GM23248 (cell line): ENCODE measurements at regions not wholly inside any gene's neighbourhood (a gene's known extent, or its start where the extent isn't known, plus 50 kb on each side); places are given as distances from the start of the nearest gene placed in this dataset.

Experiments
- DNase-seq: peaks from one replicate; pipeline ENCODE4 v3.0.0-alpha.2; 2015
- H2AFZ ChIP-seq: fragments of 200-600 bp; sonication (generic); 2 replicates; pipeline ENCODE4 v1.6.1; 2016; ENCODE audit warnings: antibody characterized with exemption
- H3F3A ChIP-seq: fragments of 200-600 bp; sonication (generic); 2 replicates; pipeline ENCODE4 v1.6.1; 2016; ENCODE audit warnings: mild to moderate bottlenecking, antibody characterized with exemption, mixed run types; ENCODE audit not compliant: insufficient read depth
- H3K27ac ChIP-seq: fragments of 200-600 bp; sonication (generic); 2 replicates; pipeline ENCODE4 v1.5.1; 2016; ENCODE audit warnings: mild to moderate bottlenecking
- H3K27me3 ChIP-seq: fragments of 200-600 bp; sonication (generic); replicated peaks from 2 replicates; pipeline ENCODE4 v1.6.1; 2016; ENCODE audit warnings: mild to moderate bottlenecking; ENCODE audit not compliant: insufficient read depth
- H3K36me3 ChIP-seq: fragments of 200-600 bp; sonication (generic); 2 replicates; pipeline ENCODE4 v1.6.1; 2016; ENCODE audit warnings: low read depth, mild to moderate bottlenecking
- H3K4me1 ChIP-seq: fragments of 200-600 bp; sonication (generic); 2 replicates; pipeline ENCODE4 v1.6.1; 2016; ENCODE audit warnings: mild to moderate bottlenecking; ENCODE audit not compliant: insufficient read depth
- H3K4me2 ChIP-seq: fragments of 200-600 bp; sonication (generic); one replicate; pipeline ENCODE4 v1.6.1; 2016; ENCODE audit warnings: mild to moderate bottlenecking; ENCODE audit not compliant: unreplicated experiment
- H3K4me3 ChIP-seq: fragments of 200-600 bp; sonication (generic); 2 replicates; pipeline ENCODE4 v1.5.1; 2016; ENCODE audit warnings: mild to moderate bottlenecking
- H3K79me2 ChIP-seq: fragments of 200-600 bp; sonication (generic); 2 replicates; pipeline ENCODE4 v1.6.1; 2016; ENCODE audit warnings: mild to moderate bottlenecking; ENCODE audit not compliant: insufficient read depth
- H3K9ac ChIP-seq: fragments of 200-600 bp; sonication (generic); 2 replicates; pipeline ENCODE4 v1.6.1; 2016; ENCODE audit warnings: mild to moderate bottlenecking
- H3K9me2 ChIP-seq: fragments of 200-600 bp; sonication (generic); 2 replicates; pipeline ENCODE4 v1.6.1; 2016; ENCODE audit warnings: mixed run types, mild to moderate bottlenecking, moderate library complexity; ENCODE audit not compliant: insufficient read depth
- H3K9me3 ChIP-seq: fragments of 200-600 bp; sonication (generic); one replicate; pipeline ENCODE4 v1.6.1; 2017; ENCODE audit warnings: low read depth
- H4K20me1 ChIP-seq: fragments of 200-600 bp; sonication (generic); 2 replicates; pipeline ENCODE4 v1.6.0; 2016; ENCODE audit not compliant: insufficient read depth
- EZH2 ChIP-seq: fragments of 200-600 bp; sonication (generic); IDR thresholded peaks from 2 replicates; pipeline ENCODE4 v1.6.1; 2018; ENCODE audit warnings: antibody characterized with exemption, mild to moderate bottlenecking; ENCODE audit not compliant: insufficient read depth, poor library complexity, severe bottlenecking
- EZH2phosphoT487 ChIP-seq: fragments of 200-600 bp; sonication (generic); IDR thresholded peaks from 2 replicates; pipeline ENCODE4 v1.6.1; 2018; ENCODE audit warnings: antibody characterized with exemption, moderate library complexity, mild to moderate bottlenecking, low read depth; ENCODE audit not compliant: insufficient read depth
- WGBS, 2 experiments: methylation state at CpG; one replicate each; pipeline ENCODE4 v1.1.6; 2015 to 2017; ENCODE audit warnings: low lambda C conversion rate in 2 of 2, low coverage in 1 of 2; ENCODE audit errors: missing lambda C conversion rate in 2 of 2; 5-methylcytosine and 5-hydroxymethylcytosine counted together
- in situ Hi-C: fragments of 300-500 bp; cut with MboI; formaldehyde crosslinking; loops from 2 replicates; pipeline ENCODE4 v1.15.0; 2020

GRCh38 chr5:7315118-7315517, 80.8 kb upstream of the ADCY2 start:
- H4K20me1 ChIP-seq: no peaks in the 10 kb centered on the region; the same call in 1 of the 2 replicates

GRCh38 chr5:7317751-7318150, 78.2 kb upstream of the ADCY2 start:
- H3K79me2 ChIP-seq: no peaks in the 10 kb centered on the region
- H3K36me3 ChIP-seq: no peaks in the 10 kb centered on the region
- H3K4me3 ChIP-seq: no peak overlapping the region
- no peak for TF ChIP-seq EZH2
- TF ChIP-seq EZH2phosphoT487: no peak
- H3K27me3 ChIP-seq: no peaks in the 10 kb centered on the region
- peaks cover 39% of the 10 kb centered on the region for H3F3A ChIP-seq
- H3K9me3 ChIP-seq: no peaks in the 10 kb centered on the region
- H4K20me1 ChIP-seq: no peaks in the 10 kb centered on the region; the same call in 1 of the 2 replicates
- peak; percentile 51 for DNase-seq
- WGBS, 2 experiments: 21 to 33% methylated on average over 2 of the region's 2 CpGs
- no peaks in the 10 kb centered on the region for H3K9me2 ChIP-seq
- H3K27ac ChIP-seq: no peak overlapping the region
- no peak overlapping the region for H2AFZ ChIP-seq
- H3K4me1 ChIP-seq: peaks cover 42% of the 10 kb centered on the region
- in situ Hi-C loops: no loop called here
- H3K4me2 ChIP-seq: peak overlapping the region; percentile 30
- H3K9ac ChIP-seq: no peak overlapping the region

More at GRCh38 chr5:7315118-7315517, 80.8 kb upstream of the ADCY2 start:
- Histone ChIP-seq H3K9me3 (no peaks in the 10 kb centered on the region), H3K9me2 (no peaks in the 10 kb centered on the region), H3K4me1 (peaks cover 23% of the 10 kb centered on the region), H3K27ac (no peak overlapping the region), H3K4me2 (no peak overlapping the region), H3K4me3 (no peak overlapping the region), H3K27me3 (no peaks in the 10 kb centered on the region), H3K36me3 (no peaks in the 10 kb centered on the region), H3K9ac (no peak overlapping the region), H2AFZ (no peak overlapping the region), H3F3A (peaks cover 16% of the 10 kb centered on the region), H3K79me2 (no peaks in the 10 kb centered on the region)
- TF ChIP-seq EZH2phosphoT487: no peak
- TF ChIP-seq EZH2: no peak
- in situ Hi-C loops: no loop called here
- 39 to 46% methylated on average over 2 of the region's 2 CpGs for WGBS, 2 experiments
- DNase-seq: no peak

GRCh38 chr5:7320701-7321301, 75.1 kb upstream of the ADCY2 start:
- peak overlapping the region; percentile 58 for H3K4me2 ChIP-seq
- no peaks in the 10 kb centered on the region for H3K36me3 ChIP-seq
- peaks cover 43% of the 10 kb centered on the region for H3K4me1 ChIP-seq
- H3K79me2 ChIP-seq: no peaks in the 10 kb centered on the region
- no peaks in the 10 kb centered on the region; the same call in 1 of the 2 replicates for H4K20me1 ChIP-seq
- in situ Hi-C loops: no loop called here
- no peaks in the 10 kb centered on the region for H3K9me3 ChIP-seq
- DNase-seq: peak; percentile 33
- peak overlapping the region; percentile 86 for H3K27ac ChIP-seq
- no peak overlapping the region for H2AFZ ChIP-seq
- 0 to 6% methylated on average over 2 of the region's 2 CpGs for WGBS, 2 experiments
- no peak overlapping the region for H3K4me3 ChIP-seq
- no peaks in the 10 kb centered on the region for H3K9me2 ChIP-seq
- TF ChIP-seq EZH2phosphoT487 (no peak), EZH2 (no peak)
- no peaks in the 10 kb centered on the region for H3K27me3 ChIP-seq
- peak overlapping the region; percentile 34 for H3K9ac ChIP-seq
- H3F3A ChIP-seq: peaks cover 42% of the 10 kb centered on the region

GRCh38 chr5:7321724-7322123, 74.2 kb upstream of the ADCY2 start:
- Histone ChIP-seq H3K4me3 (peak overlapping the region; percentile 49), H2AFZ (peak overlapping the region; percentile 52; the same call in 1 of the 2 replicates), H3K27me3 (no peaks in the 10 kb centered on the region), H3K79me2 (no peaks in the 10 kb centered on the region), H3K9ac (peak overlapping the region; percentile 69), H3K4me2 (peak overlapping the region; percentile 67), H3K9me2 (no peaks in the 10 kb centered on the region), H4K20me1 (no peaks in the 10 kb centered on the region; the same call in 1 of the 2 replicates), H3K9me3 (no peaks in the 10 kb centered on the region), H3K27ac (peak overlapping the region; percentile 86), H3K4me1 (peaks cover 42% of the 10 kb centered on the region), H3K36me3 (no peaks in the 10 kb centered on the region), H3F3A (peaks cover 37% of the 10 kb centered on the region)
- no peak for TF ChIP-seq EZH2
- TF ChIP-seq EZH2phosphoT487: peak; percentile 63; the same call in 1 of the 2 replicates
- in situ Hi-C loops: no loop called here
- DNase-seq: peak; percentile 98
- WGBS, 2 experiments: 0 to 3% methylated on average over 2 of the region's 2 CpGs

- whole genome bisulfite sequencing, 2 experiments: 95% methylated on average over 4 of the region's 4 CpGs
- Histone ChIP-seq H3K27me3 (no peaks in the 10 kb centered on the region), H3K79me2 (no peaks in the 10 kb centered on the region), H3K4me1 (peaks cover 27% of the 10 kb centered on the region), H3K9me3 (no peaks in the 10 kb centered on the region), H2AFZ (no peak overlapping the region), H3F3A (peaks cover 27% of the 10 kb centered on the region), H3K4me2 (no peak overlapping the region), H3K36me3 (no peaks in the 10 kb centered on the region), H3K27ac (no peak overlapping the region), H3K4me3 (no peak overlapping the region), H4K20me1 (no peaks in the 10 kb centered on the region), H3K9me2 (no peaks in the 10 kb centered on the region), H3K9ac (no peak overlapping the region)
- in situ Hi-C loops: no loop called here
- DNase-seq: no peak
- TF ChIP-seq EZH2phosphoT487 (no peak), EZH2 (no peak)
Observed at GRCh38 chr5:7324919-7325318, 71.0 kb upstream of the ADCY2 start.
